ENCODE measurements at regions not wholly inside any gene's neighbourhood (a gene's known extent, or its start where the extent isn't known, plus 50 kb on each side); places are given as distances from the start of the nearest gene placed in this dataset.
"Not testable (repeated sequence)": the region's sequence is repeated elsewhere in the genome, so short reads cannot be mapped to it uniquely, and the experiment has no call there.

DNA sequence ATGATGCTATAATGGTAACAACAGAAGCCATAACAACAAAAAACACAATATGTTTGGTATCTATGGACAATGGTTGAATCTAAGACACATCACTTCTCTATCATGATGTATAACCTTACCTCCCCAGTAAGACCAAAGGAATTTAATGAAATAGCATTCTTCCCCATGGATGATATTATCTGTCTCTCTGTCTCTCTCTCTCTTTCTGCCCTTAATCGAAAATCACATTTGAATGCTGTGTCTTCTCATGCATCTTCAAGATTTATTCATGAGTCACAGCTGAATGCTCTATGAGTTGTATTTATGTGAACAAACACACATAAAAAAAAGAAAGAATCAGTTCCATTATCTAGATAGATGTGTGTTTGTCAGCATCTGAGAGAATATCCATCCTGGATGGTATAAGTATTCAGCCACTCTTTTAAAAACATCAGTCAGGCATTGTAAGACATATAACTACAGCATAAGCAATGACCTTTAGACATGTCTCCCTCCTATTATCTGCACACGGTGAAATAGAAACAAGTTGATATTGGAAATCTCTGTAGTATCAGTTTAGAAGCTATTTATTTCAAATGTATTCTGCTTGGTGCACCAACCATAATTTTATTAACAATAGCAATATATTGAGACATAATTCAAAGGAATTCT lies 433.3 kb downstream of the TOX3 start:
- peaks cover 0 to 3% of the 10 kb centered on the region in 2 donors for H3K9me3 ChIP-seq (ENCODE audit: control insufficient read depth in 2 of 2, low read length in 2 of 2)
- no peaks in the 10 kb centered on the region for H3K4me1 ChIP-seq (ENCODE audit: control insufficient read depth, insufficient read depth, low read length)
- no peak overlapping the region for H3K4me3 ChIP-seq (ENCODE audit: low read length in 2 of 2)
- no peaks in the 10 kb centered on the region for H3K36me3 ChIP-seq (ENCODE audit: control insufficient read depth in 2 of 2, insufficient read depth in 2 of 2, low read length in 2 of 2)
- H3K9ac ChIP-seq (ENCODE audit: low read length in 2 of 2): no peak overlapping the region
- no peak overlapping the region for H3K27ac ChIP-seq (ENCODE audit: low read length)
- no peaks in the 10 kb centered on the region for H3K27me3 ChIP-seq (ENCODE audit: control insufficient read depth in 1 of 2, insufficient read depth in 2 of 2, low read length in 2 of 2)

DNA sequence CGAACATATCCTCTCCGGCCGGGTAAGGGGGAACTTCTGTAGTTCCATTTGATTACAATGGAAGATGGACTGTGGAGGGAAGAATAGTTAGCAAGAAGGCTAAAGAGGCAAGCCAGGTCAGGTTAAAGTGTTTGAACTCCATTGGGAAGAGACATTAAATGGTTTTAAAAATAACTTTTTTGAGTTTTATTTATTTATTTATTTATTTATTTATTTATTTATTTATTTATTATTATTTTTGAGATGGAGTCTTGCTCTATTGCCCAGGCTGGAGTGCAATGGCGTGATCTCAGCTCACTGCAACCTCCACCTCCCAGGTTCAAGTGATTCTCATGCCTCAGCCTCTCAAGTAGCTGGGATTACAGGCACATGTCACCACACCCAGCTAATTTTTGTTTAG lies 441.9 kb downstream of the TOX3 start:
- H3K9me3 ChIP-seq (ENCODE audit: control insufficient read depth in 2 of 2, low read length in 2 of 2); H3K27ac ChIP-seq (ENCODE audit: low read length); H3K36me3 ChIP-seq (ENCODE audit: control insufficient read depth in 2 of 2, insufficient read depth in 2 of 2, low read length in 2 of 2); H3K4me3 ChIP-seq (ENCODE audit: low read length in 2 of 2); H3K4me1 ChIP-seq (ENCODE audit: control insufficient read depth, insufficient read depth, low read length); H3K27me3 ChIP-seq (ENCODE audit: control insufficient read depth in 1 of 2, insufficient read depth in 2 of 2, low read length in 2 of 2); H3K9ac ChIP-seq (ENCODE audit: low read length in 2 of 2): not testable (repeated sequence)

DNA sequence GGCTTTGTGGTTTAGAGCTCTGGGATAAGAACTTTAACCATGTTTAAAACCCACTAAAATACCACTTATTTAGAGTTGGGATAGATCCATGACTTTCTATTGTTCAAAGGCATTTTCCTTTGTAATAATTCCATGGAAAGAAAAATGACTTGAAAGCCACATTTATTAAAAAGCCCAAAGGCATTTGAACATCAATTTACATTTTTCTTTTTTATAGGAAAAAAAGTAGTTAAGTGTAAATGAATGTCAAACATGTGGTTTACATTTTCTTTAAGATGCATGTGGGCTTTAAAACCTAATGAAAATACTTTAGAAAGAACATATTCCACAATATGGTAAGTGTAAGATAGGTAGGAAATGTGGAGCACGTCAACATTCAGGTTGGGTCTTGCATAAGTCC lies 443.2 kb downstream of the TOX3 start:
- Histone ChIP-seq H3K9ac (ENCODE audit: low read length in 2 of 2) (no peak overlapping the region), H3K4me3 (ENCODE audit: low read length in 2 of 2) (no peak overlapping the region), H3K9me3 (ENCODE audit: control insufficient read depth in 2 of 2, low read length in 2 of 2) (no peaks in the 10 kb centered on the region), H3K27me3 (ENCODE audit: control insufficient read depth in 1 of 2, insufficient read depth in 2 of 2, low read length in 2 of 2) (no peaks in the 10 kb centered on the region), H3K4me1 (ENCODE audit: control insufficient read depth, insufficient read depth, low read length) (no peaks in the 10 kb centered on the region), H3K27ac (ENCODE audit: low read length) (no peak overlapping the region), H3K36me3 (ENCODE audit: control insufficient read depth in 2 of 2, insufficient read depth in 2 of 2, low read length in 2 of 2) (no peaks in the 10 kb centered on the region)

DNA sequence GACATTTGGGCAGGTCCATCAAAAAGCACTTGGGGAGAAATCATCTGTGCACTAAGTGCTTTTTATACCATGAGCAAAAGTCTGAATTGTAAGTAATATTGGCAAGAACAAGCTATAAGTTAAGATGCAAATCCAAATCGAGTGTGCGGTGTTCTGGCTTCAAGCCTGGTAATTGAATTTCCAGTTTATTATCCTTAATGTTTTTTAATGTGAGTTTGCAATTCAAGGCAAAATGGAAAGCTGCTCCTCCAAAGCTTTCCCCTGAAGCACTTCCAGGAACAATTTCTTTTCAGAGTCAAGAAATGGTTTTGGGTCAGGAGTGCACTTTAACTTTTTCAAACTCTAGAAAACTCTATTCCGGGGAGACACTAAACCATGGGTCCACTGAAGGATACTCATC lies 445.7 kb downstream of the TOX3 start:
- Histone ChIP-seq H3K36me3 (ENCODE audit: control insufficient read depth in 2 of 2, insufficient read depth in 2 of 2, low read length in 2 of 2) (no peaks in the 10 kb centered on the region), H3K4me1 (ENCODE audit: control insufficient read depth, insufficient read depth, low read length) (no peaks in the 10 kb centered on the region), H3K27ac (ENCODE audit: low read length) (no peak overlapping the region), H3K9ac (ENCODE audit: low read length in 2 of 2) (no peak overlapping the region), H3K9me3 (ENCODE audit: control insufficient read depth in 2 of 2, low read length in 2 of 2) (no peaks in the 10 kb centered on the region), H3K27me3 (ENCODE audit: control insufficient read depth in 1 of 2, insufficient read depth in 2 of 2, low read length in 2 of 2) (no peaks in the 10 kb centered on the region), H3K4me3 (ENCODE audit: low read length in 2 of 2) (no peak overlapping the region)

DNA sequence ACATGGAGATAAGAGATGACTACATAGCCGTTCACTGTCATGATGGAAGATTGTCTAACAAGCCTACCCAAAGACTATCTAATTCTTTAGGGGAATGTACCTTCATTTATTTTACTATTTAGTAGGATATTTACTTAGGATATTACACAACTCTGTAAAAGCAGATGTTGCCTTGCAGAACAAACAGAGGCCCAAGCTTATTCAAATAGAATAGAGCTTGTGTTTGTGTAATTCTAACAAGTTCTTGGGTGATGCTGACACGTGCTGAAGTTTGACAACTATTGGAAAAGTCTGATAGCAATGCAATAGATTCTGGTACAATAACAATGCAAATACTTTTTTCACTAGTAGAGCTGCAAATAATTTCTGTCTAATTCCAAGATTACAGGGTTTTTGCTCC lies 447.6 kb downstream of the TOX3 start:
- H3K27me3 ChIP-seq (ENCODE audit: control insufficient read depth in 1 of 2, insufficient read depth in 2 of 2, low read length in 2 of 2): no peaks in the 10 kb centered on the region
- H3K9ac ChIP-seq (ENCODE audit: low read length in 2 of 2): no peak overlapping the region
- H3K4me3 ChIP-seq (ENCODE audit: low read length in 2 of 2): no peak overlapping the region
- no peaks in the 10 kb centered on the region for H3K9me3 ChIP-seq (ENCODE audit: control insufficient read depth in 2 of 2, low read length in 2 of 2)
- no peaks in the 10 kb centered on the region for H3K4me1 ChIP-seq (ENCODE audit: control insufficient read depth, insufficient read depth, low read length)
- H3K36me3 ChIP-seq (ENCODE audit: control insufficient read depth in 2 of 2, insufficient read depth in 2 of 2, low read length in 2 of 2): no peaks in the 10 kb centered on the region
- no peak overlapping the region for H3K27ac ChIP-seq (ENCODE audit: low read length)

- Histone ChIP-seq H3K36me3 (ENCODE audit: control insufficient read depth in 2 of 2, insufficient read depth in 2 of 2, low read length in 2 of 2) (no peaks in the 10 kb centered on the region), H3K9ac (ENCODE audit: low read length in 2 of 2) (no peak overlapping the region), H3K4me3 (ENCODE audit: low read length in 2 of 2) (no peak overlapping the region), H3K4me1 (ENCODE audit: control insufficient read depth, insufficient read depth, low read length) (no peaks in the 10 kb centered on the region), H3K27ac (ENCODE audit: low read length) (no peak overlapping the region), H3K27me3 (ENCODE audit: control insufficient read depth in 1 of 2, insufficient read depth in 2 of 2, low read length in 2 of 2) (no peaks in the 10 kb centered on the region), H3K9me3 (ENCODE audit: control insufficient read depth in 2 of 2, low read length in 2 of 2) (no peaks in the 10 kb centered on the region)
Observed at GRCh38 chr16:52095471-52095870, 451.5 kb downstream of the TOX3 start.

- H3K4me3 ChIP-seq (ENCODE audit: low read length in 2 of 2): no peak overlapping the region
- no peak overlapping the region for H3K27ac ChIP-seq (ENCODE audit: low read length)
Observed at GRCh38 chr16:52092126-52092525, 454.8 kb downstream of the TOX3 start.

DNA sequence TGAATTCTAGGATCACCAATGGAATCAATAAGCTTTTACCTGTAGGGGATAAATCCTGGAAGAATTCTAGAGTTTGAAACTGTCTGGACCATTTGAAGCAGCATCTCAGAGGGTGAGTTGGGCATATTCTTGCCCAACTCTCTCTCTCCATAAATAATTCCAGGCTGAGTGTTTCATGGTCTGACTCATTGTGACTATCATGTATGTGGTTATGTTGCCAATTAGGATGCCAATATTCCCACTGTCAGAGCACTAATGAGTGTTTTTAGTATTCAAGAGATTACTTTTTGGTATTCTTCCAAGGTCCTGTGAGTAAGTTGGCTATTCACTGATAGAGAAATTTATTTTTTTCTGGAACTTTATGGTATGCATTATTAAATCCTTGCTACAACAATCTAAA lies 456.9 kb downstream of the TOX3 start:
- no peaks in the 10 kb centered on the region for H3K4me1 ChIP-seq (ENCODE audit: control insufficient read depth, insufficient read depth, low read length)
- no peak overlapping the region for H3K27ac ChIP-seq (ENCODE audit: low read length)
- H3K36me3 ChIP-seq (ENCODE audit: control insufficient read depth in 2 of 2, insufficient read depth in 2 of 2, low read length in 2 of 2): no peaks in the 10 kb centered on the region
- no peaks in the 10 kb centered on the region for H3K27me3 ChIP-seq (ENCODE audit: control insufficient read depth in 1 of 2, insufficient read depth in 2 of 2, low read length in 2 of 2)
- H3K4me3 ChIP-seq (ENCODE audit: low read length in 2 of 2): no peak overlapping the region
- no peak overlapping the region for H3K9ac ChIP-seq (ENCODE audit: low read length in 2 of 2)
- no peaks in the 10 kb centered on the region for H3K9me3 ChIP-seq (ENCODE audit: control insufficient read depth in 2 of 2, low read length in 2 of 2)

More at GRCh38 chr16:52092126-52092525, 454.8 kb downstream of the TOX3 start:
- Histone ChIP-seq H3K27me3 (ENCODE audit: control insufficient read depth in 1 of 2, insufficient read depth in 2 of 2, low read length in 2 of 2) (no peaks in the 10 kb centered on the region), H3K9me3 (ENCODE audit: control insufficient read depth in 2 of 2, low read length in 2 of 2) (no peaks in the 10 kb centered on the region), H3K36me3 (ENCODE audit: control insufficient read depth in 2 of 2, insufficient read depth in 2 of 2, low read length in 2 of 2) (no peaks in the 10 kb centered on the region), H3K4me1 (ENCODE audit: control insufficient read depth, insufficient read depth, low read length) (no peaks in the 10 kb centered on the region), H3K9ac (ENCODE audit: low read length in 2 of 2) (no peak overlapping the region)

GRCh38 chr16:52089476-52089875 lies 457.5 kb downstream of the TOX3 start:
- H3K9me3 ChIP-seq (ENCODE audit: control insufficient read depth in 2 of 2, low read length in 2 of 2): no peaks in the 10 kb centered on the region
- H3K36me3 ChIP-seq (ENCODE audit: control insufficient read depth in 2 of 2, insufficient read depth in 2 of 2, low read length in 2 of 2): no peaks in the 10 kb centered on the region
- no peaks in the 10 kb centered on the region for H3K27me3 ChIP-seq (ENCODE audit: control insufficient read depth in 1 of 2, insufficient read depth in 2 of 2, low read length in 2 of 2)
- no peaks in the 10 kb centered on the region for H3K4me1 ChIP-seq (ENCODE audit: control insufficient read depth, insufficient read depth, low read length)
- no peak overlapping the region for H3K9ac ChIP-seq (ENCODE audit: low read length in 2 of 2)
- H3K27ac ChIP-seq (ENCODE audit: low read length): no peak overlapping the region
- H3K4me3 ChIP-seq (ENCODE audit: low read length in 2 of 2): no peak overlapping the region

DNA sequence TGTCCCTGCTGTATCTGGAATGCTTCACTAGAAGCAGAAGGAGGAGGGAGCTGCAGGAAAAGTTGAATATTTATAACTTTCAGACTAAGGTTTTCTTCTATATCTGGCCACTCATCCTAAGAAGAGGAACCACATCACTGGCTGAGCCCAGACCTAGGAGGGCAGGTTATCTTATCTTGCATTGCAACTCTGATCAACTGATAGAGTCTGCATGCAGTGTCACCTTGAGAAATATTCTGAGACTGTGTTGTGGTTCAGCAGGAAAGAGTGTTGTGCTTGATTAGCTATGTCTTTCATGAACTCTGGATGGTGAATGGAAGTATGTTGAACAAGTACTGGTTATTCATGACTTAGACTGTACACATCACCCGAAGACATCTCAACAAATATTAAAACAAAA lies 460.0 kb downstream of the TOX3 start:
- no peak overlapping the region for H3K27ac ChIP-seq (ENCODE audit: low read length)
- no peaks in the 10 kb centered on the region for H3K36me3 ChIP-seq (ENCODE audit: control insufficient read depth in 2 of 2, insufficient read depth in 2 of 2, low read length in 2 of 2)
- no peaks in the 10 kb centered on the region for H3K9me3 ChIP-seq (ENCODE audit: control insufficient read depth in 2 of 2, low read length in 2 of 2)
- H3K4me3 ChIP-seq (ENCODE audit: low read length in 2 of 2): no peak overlapping the region
- no peak overlapping the region for H3K9ac ChIP-seq (ENCODE audit: low read length in 2 of 2)
- H3K4me1 ChIP-seq (ENCODE audit: control insufficient read depth, insufficient read depth, low read length): no peaks in the 10 kb centered on the region
- no peaks in the 10 kb centered on the region for H3K27me3 ChIP-seq (ENCODE audit: control insufficient read depth in 1 of 2, insufficient read depth in 2 of 2, low read length in 2 of 2)

GRCh38 chr16:52078716-52079655 lies 468.0 kb downstream of the TOX3 start:
- Histone ChIP-seq H3K27me3 (ENCODE audit: control insufficient read depth in 1 of 2, insufficient read depth in 2 of 2, low read length in 2 of 2) (no peaks in the 10 kb centered on the region), H3K36me3 (ENCODE audit: control insufficient read depth in 2 of 2, insufficient read depth in 2 of 2, low read length in 2 of 2) (no peaks in the 10 kb centered on the region), H3K4me1 (ENCODE audit: control insufficient read depth, insufficient read depth, low read length) (no peaks in the 10 kb centered on the region), H3K27ac (ENCODE audit: low read length) (no peak overlapping the region), H3K4me3 (ENCODE audit: low read length in 2 of 2) (no peak overlapping the region), H3K9me3 (ENCODE audit: control insufficient read depth in 2 of 2, low read length in 2 of 2) (no peaks in the 10 kb centered on the region), H3K9ac (ENCODE audit: low read length in 2 of 2) (no peak overlapping the region)

Data from stomach smooth muscle (tissue), 2 donors.